Astrocyte (in vitro differentiated cells and primary cell): ENCODE measurements at regions not wholly inside any gene's neighbourhood (a gene's known extent, or its start where the extent isn't known, plus 50 kb on each side); places are given as distances from the start of the nearest gene placed in this dataset.

ENCODE experiments used
- CTCF ChIP-seq: IDR thresholded peaks from 2 replicates; pipeline ENCODE4 v1.5.1; 2011; ENCODE audit warnings: low read depth, mild to moderate bottlenecking, inconsistent platforms, low read length, moderate library complexity; ENCODE audit not compliant: insufficient read depth
- EZH2 ChIP-seq: IDR thresholded peaks from 2 replicates; pipeline ENCODE4 v1.6.1; 2012; ENCODE audit warnings: mild to moderate bottlenecking, low read length, inconsistent platforms; ENCODE audit not compliant: insufficient read depth

DNA sequence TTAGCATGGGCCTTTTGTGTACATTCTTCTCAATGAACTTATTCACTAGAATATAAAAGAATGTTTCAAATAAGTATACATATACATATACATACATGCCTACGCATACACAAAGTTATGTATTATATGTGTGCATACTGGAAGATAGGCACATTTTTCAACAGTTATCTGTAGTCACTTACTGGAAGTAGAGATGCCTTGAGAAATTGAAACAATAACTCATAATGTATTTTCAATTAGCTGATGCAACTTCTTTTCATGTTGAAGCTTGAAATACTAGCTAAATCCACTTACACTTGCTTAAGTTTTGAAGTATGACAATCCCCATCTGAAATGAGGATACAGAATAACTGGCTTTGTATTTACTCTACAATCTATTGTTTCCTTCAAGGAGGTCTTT is 469.0 kb upstream of the PTGER4 start:
- TF ChIP-seq CTCF (no peak), EZH2 (no peak)
